HT1080 (cell line): ENCODE measurements at regions not wholly inside any gene's neighbourhood (a gene's known extent, or its start where the extent isn't known, plus 50 kb on each side); places are given as distances from the start of the nearest gene placed in this dataset.

Experiments used
- DNase-seq: peaks from one replicate; pipeline ENCODE4 v3.0.0-alpha.2; 2015; ENCODE audit warnings: low read depth

GRCh38 chr7:131164025-131164925 lies 163.4 kb upstream of the MKLN1 start:
- peak; percentile 95 for DNase-seq

- peak; percentile 46 for DNase-seq
These were observed 161.6 kb upstream of the MKLN1 start for GRCh38 chr7:131166066-131166465.

GRCh38 chr7:131170440-131171271 lies 157.0 kb upstream of the MKLN1 start:
- no peak for DNase-seq

- DNase-seq: no peak
These were observed 154.4 kb upstream of the MKLN1 start for GRCh38 chr7:131173145-131173890.

- no peak for DNase-seq
These were observed 153.3 kb upstream of the MKLN1 start for GRCh38 chr7:131174391-131174790.

GRCh38 chr7:131174855-131175254 lies 152.8 kb upstream of the MKLN1 start:
- no peak for DNase-seq

- DNase-seq: no peak
These were observed 145.1 kb upstream of the MKLN1 start for GRCh38 chr7:131182446-131183058.

GRCh38 chr7:131183072-131183471 lies 144.6 kb upstream of the MKLN1 start:
- DNase-seq: no peak

GRCh38 chr7:131183611-131184119 lies 144.0 kb upstream of the MKLN1 start:
- no peak for DNase-seq

GRCh38 chr7:131186816-131187215 lies 140.9 kb upstream of the MKLN1 start:
- no peak for DNase-seq

GRCh38 chr7:131188367-131189339 lies 139.0 kb upstream of the MKLN1 start:
- peak; percentile 99 for DNase-seq

GRCh38 chr7:131189488-131189887 lies 138.2 kb upstream of the MKLN1 start:
- no peak for DNase-seq

- peak; percentile 53 for DNase-seq
These were observed 137.5 kb upstream of the MKLN1 start for GRCh38 chr7:131190146-131190545.

- DNase-seq: no peak
These were observed 137.1 kb upstream of the MKLN1 start for GRCh38 chr7:131190581-131190980.

- DNase-seq: no peak
These were observed 133.4 kb upstream of the MKLN1 start for GRCh38 chr7:131194070-131194865.

- DNase-seq: no peak
These were observed 130.9 kb upstream of the MKLN1 start for GRCh38 chr7:131196803-131197202.

GRCh38 chr7:131197920-131198615 lies 129.6 kb upstream of the MKLN1 start:
- peak; percentile 84 for DNase-seq

- no peak for DNase-seq
These were observed 125.2 kb upstream of the MKLN1 start for GRCh38 chr7:131202451-131202850.
